Endodermal cell (in vitro differentiated cells): ENCODE measurements at regions not wholly inside any gene's neighbourhood (a gene's known extent, or its start where the extent isn't known, plus 50 kb on each side); places are given as distances from the start of the nearest gene placed in this dataset.

Source experiments
- DNase-seq: peaks from one replicate; pipeline ENCODE4 v3.0.0-alpha.2; 2017
- H3K27ac ChIP-seq: 2 replicates; pipeline ENCODE4 v1.5.1; 2013; ENCODE audit warnings: mild to moderate bottlenecking, low read depth, low read length, moderate library complexity
- H3K27me3 ChIP-seq: 2 replicates; pipeline ENCODE4 v1.6.1; 2013; ENCODE audit warnings: mild to moderate bottlenecking, low read length, moderate library complexity; ENCODE audit not compliant: insufficient read depth, control insufficient read depth, poor library complexity, severe bottlenecking
- H3K36me3 ChIP-seq: 2 replicates; pipeline ENCODE4 v1.7.0; 2013; ENCODE audit warnings: mild to moderate bottlenecking, low read length, moderate library complexity; ENCODE audit not compliant: control insufficient read depth, insufficient read depth
- H3K4me1 ChIP-seq: one replicate; pipeline ENCODE4 v1.7.0; 2013; ENCODE audit warnings: low read length; ENCODE audit not compliant: control insufficient read depth, insufficient read depth
- H3K4me3 ChIP-seq: 2 replicates; pipeline ENCODE4 v1.5.1; 2013; ENCODE audit warnings: mild to moderate bottlenecking, low read length, moderate library complexity
- H3K9ac ChIP-seq: 2 replicates; pipeline ENCODE4 v1.6.1; 2013; ENCODE audit warnings: mild to moderate bottlenecking, low read length, moderate library complexity; ENCODE audit not compliant: poor library complexity, severe bottlenecking; ENCODE audit errors: extremely low read depth
- H3K9me3 ChIP-seq: 2 replicates; pipeline ENCODE4 v1.6.1; 2013; ENCODE audit warnings: mild to moderate bottlenecking, low read length, moderate library complexity; ENCODE audit not compliant: control insufficient read depth
- H3K27ac Mint-ChIP-seq: 2 replicates; pipeline ENCODE4 v1.8.0; 2020; ENCODE audit warnings: mixed read lengths
- H3K27me3 Mint-ChIP-seq: 2 replicates; pipeline ENCODE4 v1.8.0; 2021; ENCODE audit warnings: mild to moderate bottlenecking, mixed read lengths; ENCODE audit not compliant: insufficient read depth
- H3K36me3 Mint-ChIP-seq: 2 replicates; pipeline ENCODE4 v1.8.0; 2020; ENCODE audit warnings: low read depth, mixed read lengths
- H3K4me1 Mint-ChIP-seq: 2 replicates; pipeline ENCODE4 v1.8.0; 2020; ENCODE audit warnings: mixed read lengths
- H3K4me3 Mint-ChIP-seq: 2 replicates; pipeline ENCODE4 v1.8.0; 2020; ENCODE audit warnings: mild to moderate bottlenecking, moderate library complexity, mixed read lengths
- H3K9me3 Mint-ChIP-seq: 2 replicates; pipeline ENCODE4 v1.8.0; 2020; ENCODE audit warnings: mild to moderate bottlenecking, mixed read lengths
- CTCF ChIP-seq: fragments of 200-600 bp; sonication (generic); conservative IDR thresholded peaks from 2 replicates; pipeline ENCODE4 v1.5.0; 2021; ENCODE audit warnings: antibody characterized with exemption, mild to moderate bottlenecking
- WGBS, 2 experiments: methylation state at CpG; one replicate each; pipeline versions ENCODE4 v1.1.5 to v1.1.7; 2013; ENCODE audit warnings: missing lambda C conversion rate in 2 of 2, mixed read lengths in 1 of 2; ENCODE audit not compliant: insufficient coverage in 1 of 2, insufficient read length in 1 of 2; 5-methylcytosine and 5-hydroxymethylcytosine counted together

DNA sequence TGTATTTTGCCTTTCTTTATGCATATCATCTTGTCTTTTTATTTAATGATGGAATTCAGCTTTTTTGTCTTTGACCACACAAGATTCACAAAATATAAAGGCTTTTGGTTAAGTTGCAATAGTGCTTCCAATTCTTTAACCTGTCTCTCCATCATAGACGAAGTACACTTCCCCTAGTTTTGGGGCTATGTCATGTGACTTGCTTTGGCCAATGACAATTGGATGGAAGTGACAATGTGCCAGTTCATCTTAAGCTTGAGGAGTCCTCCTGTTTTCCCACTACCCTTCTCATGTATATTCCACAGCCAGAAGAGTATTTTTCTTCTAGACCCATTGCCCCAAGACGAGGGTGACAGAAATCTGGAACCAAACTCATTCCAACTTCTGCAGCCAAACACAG, 419.6 kb upstream of the BRINP3 start:
- Mint-ChIP-seq H3K4me1 (no peaks in the 10 kb centered on the region), H3K9me3 (no peaks in the 10 kb centered on the region), H3K27me3 (peaks cover 31% of the 10 kb centered on the region), H3K36me3 (no peaks in the 10 kb centered on the region), H3K27ac (no peak overlapping the region), H3K4me3 (no peak overlapping the region)
- Histone ChIP-seq H3K9ac (no peak overlapping the region), H3K4me1 (no peaks in the 10 kb centered on the region), H3K27me3 (peaks cover 39% of the 10 kb centered on the region), H3K27ac (no peak overlapping the region), H3K4me3 (no peak overlapping the region), H3K36me3 (no peaks in the 10 kb centered on the region), H3K9me3 (no peaks in the 10 kb centered on the region)
- WGBS, 2 experiments: 86% methylated on average over 1 to 2 of the region's 2 CpGs
- no peak for TF ChIP-seq CTCF
- no peak for DNase-seq

DNA sequence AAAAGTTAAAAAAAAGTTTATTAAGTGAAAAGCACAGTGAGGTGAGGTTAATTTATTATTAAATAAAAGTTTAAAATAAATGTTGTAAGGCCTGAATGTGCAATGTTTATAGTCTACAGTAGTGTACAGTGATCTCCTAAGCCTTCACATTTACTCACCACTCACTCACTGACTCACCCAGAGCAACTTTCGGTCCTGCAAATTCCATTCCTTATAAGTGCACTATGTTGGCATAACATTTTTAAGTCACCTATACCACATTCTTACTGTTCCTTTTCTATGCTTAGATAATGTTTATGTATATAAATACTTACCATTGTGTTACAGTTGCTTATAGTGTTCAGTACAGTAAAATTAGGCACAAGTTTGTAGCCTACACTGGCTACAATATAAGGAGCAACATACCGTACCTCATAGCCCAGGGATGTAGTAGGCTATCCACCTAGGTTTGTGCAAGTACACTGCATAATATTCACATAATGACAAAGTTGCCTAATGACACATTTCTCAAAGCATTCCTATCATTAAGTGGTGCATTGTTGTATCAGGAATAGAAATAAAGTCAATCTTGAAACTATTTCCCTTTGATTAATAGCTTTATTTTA, 426.5 kb upstream of the BRINP3 start:
- H3K27ac Mint-ChIP-seq: no peak overlapping the region
- no peaks in the 10 kb centered on the region for H3K36me3 Mint-ChIP-seq
- H3K27ac ChIP-seq: no peak overlapping the region
- no peaks in the 10 kb centered on the region for H3K27me3 Mint-ChIP-seq
- no peaks in the 10 kb centered on the region for H3K4me1 ChIP-seq
- no peaks in the 10 kb centered on the region for H3K9me3 ChIP-seq
- H3K9me3 Mint-ChIP-seq: no peaks in the 10 kb centered on the region
- 90% methylated on average over 2 of the region's 2 CpGs; no CpG with 5 or more reads in 1 of the 2 experiments for WGBS, 2 experiments
- H3K4me3 Mint-ChIP-seq: no peak overlapping the region
- no peak for DNase-seq
- H3K27me3 ChIP-seq: no peaks in the 10 kb centered on the region
- no peak for TF ChIP-seq CTCF
- H3K36me3 ChIP-seq: no peaks in the 10 kb centered on the region
- no peaks in the 10 kb centered on the region for H3K4me1 Mint-ChIP-seq
- H3K4me3 ChIP-seq: no peak overlapping the region
- H3K9ac ChIP-seq: no peak overlapping the region

DNA sequence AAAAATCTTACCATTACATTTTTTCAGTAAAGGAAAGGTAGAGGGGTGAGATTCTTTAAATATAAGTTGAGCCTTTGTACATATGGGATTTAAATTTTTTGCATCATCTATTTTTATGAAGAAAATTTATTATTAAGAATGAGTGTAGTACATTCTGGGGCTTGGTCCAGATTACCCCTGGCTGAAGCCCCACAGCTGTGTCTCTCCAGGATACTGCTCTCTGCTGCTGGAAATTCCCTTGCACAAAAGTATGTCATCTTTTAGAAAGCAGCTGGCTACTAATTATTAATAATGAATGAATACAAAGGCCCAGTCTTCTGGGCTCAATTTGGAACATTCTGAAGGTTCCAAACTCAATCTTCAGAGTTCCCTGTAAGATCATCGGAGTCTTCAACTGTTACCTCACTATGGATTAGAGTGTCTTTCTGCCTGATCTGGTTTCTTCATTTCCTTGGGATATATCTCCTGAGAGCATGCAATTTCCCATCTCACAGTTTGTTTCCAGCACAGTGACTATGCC, 428.6 kb upstream of the BRINP3 start:
- no peak for TF ChIP-seq CTCF
- Mint-ChIP-seq H3K4me3 (no peak overlapping the region), H3K36me3 (no peaks in the 10 kb centered on the region), H3K9me3 (no peaks in the 10 kb centered on the region), H3K4me1 (no peaks in the 10 kb centered on the region), H3K27ac (no peak overlapping the region), H3K27me3 (no peaks in the 10 kb centered on the region)
- H3K9me3 ChIP-seq: no peaks in the 10 kb centered on the region
- H3K27me3 ChIP-seq: no peaks in the 10 kb centered on the region
- H3K4me3 ChIP-seq: no peak overlapping the region
- 93 to 100% methylated on average over 1 of the region's 1 CpG for WGBS, 2 experiments
- DNase-seq: no peak
- no peak overlapping the region for H3K9ac ChIP-seq
- no peaks in the 10 kb centered on the region for H3K36me3 ChIP-seq
- H3K4me1 ChIP-seq: no peaks in the 10 kb centered on the region
- H3K27ac ChIP-seq: no peak overlapping the region
